HG02884 (cell line): ENCODE measurements at regions not wholly inside any gene's neighbourhood (a gene's known extent, or its start where the extent isn't known, plus 50 kb on each side); places are given as distances from the start of the nearest gene placed in this dataset.

Experiments used
- ATAC-seq: cut with Tn5 transposase; IDR thresholded peaks from one replicate; pipeline ENCODE4 v1.9.1; 2021; ENCODE audit warnings: mild to moderate bottlenecking, moderate library complexity; ENCODE audit not compliant: unreplicated experiment

DNA sequence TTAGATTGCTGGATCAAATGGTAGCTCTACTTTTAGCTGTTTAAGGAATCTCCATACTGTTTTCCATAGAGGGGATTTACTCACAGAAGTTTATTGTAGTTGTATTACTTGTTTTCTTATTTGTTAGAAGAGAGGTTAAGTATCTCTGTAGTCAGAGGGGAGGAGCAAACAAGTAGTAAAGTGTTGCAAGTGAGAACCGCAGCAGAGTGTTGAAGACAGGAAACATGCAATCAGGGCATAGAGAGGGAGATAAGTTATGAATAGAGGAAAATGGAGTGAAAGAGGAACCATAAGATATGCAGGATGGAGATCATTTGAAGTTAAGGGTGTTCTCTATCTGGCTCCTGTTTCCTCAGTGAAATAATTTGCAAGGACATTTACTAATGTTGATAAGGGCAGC is 331.4 kb upstream of the TMEM229A start:
- no peak for ATAC-seq

DNA sequence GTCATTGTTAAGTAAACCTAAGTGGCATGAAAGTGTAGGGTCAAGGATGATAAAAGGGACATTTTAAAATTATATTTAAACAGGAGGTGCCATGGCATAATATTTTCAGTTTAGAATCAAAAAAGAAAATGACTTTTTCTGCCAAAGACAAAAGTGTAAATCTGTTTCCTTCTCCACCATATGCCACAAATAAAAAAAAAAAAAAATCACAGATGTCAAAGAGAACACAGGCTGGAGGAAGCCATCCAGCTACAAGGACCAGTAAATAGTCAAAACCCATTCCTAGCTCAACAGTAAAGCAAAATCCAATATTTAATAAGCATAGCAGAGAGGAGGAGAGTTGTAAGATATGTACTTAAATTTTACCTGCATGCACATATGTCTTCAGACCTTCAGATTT is 321.3 kb upstream of the TMEM229A start:
- ATAC-seq = no peak

- no peak for ATAC-seq
Measured at GRCh38 chr7:124351950-124352349, 319.1 kb upstream of the TMEM229A start.

DNA sequence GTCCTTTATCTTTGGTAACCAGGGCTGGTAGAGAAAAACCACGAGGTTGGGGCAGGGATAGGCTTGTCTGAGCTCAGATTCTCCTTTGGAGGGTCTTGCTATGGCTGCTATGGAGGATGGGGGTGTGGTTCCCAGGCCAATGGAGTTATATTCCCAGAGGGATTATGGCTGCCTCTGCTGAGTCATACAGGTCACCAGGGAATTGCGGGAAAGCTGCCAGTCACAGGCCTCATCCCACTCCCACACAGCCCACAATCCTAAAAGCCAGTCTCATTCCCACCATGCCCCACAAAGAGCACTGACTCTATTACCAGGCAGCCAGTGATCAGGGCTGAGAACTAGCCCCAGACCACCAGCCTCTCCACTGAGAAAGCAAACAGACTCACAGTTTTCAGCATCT is 316.6 kb upstream of the TMEM229A start:
- ATAC-seq = no peak

DNA sequence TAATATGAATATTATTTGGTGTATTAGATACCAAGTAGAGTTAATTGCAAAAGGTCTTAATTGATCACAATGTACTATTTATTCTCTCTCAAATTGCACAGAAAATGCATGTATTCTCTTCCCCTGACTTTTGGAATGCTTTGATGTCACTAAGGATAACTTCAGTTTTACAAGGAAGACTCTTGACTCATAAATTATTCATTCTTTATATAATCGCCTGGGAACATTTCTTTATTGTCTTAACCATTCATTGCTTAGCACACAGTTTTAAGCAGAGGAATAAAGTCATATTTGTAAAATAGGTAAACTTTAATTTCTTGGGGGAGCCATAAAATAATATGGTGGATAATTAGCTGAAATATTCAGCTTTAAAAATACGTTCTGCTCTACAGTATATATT is 306.0 kb upstream of the TMEM229A start:
- no peak for ATAC-seq

- ATAC-seq = no peak
Measured at GRCh38 chr7:124330731-124331407, 298.0 kb upstream of the TMEM229A start.

GRCh38 chr7:124328774-124329173 is 295.9 kb upstream of the TMEM229A start:
- ATAC-seq = no peak

DNA sequence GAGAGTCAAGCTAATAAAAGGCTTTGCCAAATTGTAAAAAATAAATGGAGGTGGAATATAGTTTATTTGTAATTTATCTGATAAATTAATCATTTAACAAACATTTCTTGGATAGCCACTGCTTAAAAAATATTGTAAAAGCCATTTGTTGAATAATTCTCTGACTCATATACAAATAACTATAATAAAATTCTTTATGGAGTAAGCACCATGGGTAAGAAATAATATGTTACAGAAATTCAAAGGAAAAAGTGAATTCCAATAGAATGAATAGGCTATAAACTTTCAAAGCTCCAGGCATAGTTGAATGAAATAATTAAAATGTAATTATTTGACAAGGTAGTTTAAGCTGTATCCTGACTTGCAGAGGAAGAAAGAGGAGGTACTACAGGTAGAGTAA is 291.4 kb upstream of the TMEM229A start:
- no peak for ATAC-seq

DNA sequence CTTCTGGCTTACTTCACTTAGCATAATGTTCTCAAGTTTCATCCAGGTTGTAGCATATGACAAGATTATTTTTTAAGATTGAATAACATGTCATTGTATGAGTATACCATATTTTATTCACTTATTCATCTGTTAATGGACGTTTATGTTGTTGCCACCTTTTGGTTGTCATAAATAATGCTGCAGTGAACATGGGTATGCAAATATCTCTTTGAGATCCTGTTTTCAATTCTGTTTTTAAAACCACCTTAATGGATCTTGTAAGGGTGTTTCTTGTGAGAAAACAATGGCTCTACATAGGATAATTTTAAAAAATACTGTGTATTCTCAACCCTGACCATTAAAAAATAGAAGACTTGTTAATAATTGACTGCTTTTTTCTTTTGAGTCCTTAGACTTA is 290.7 kb upstream of the TMEM229A start:
- ATAC-seq = no peak

DNA sequence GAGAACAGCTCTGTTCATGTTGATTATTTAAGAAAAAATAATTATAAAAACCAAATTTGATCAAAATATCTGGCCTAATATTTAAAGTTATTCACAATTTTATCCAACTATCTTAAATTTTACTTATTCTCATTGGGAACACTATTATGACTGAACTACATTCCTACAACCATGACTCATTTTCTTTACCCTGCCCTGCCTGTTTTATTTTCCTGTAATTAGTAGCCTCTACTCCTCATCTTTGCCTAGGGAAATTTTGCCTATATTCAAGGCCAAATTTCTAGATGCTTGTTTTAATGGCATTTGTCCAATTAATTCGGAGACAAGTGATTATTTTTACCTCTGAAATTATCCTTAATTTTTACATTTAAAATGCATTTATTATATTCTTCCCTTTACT is 289.7 kb upstream of the TMEM229A start:
- ATAC-seq = no peak

GRCh38 chr7:124318721-124319450 is 286.0 kb upstream of the TMEM229A start:
- no peak for ATAC-seq

GRCh38 chr7:124310934-124311390 is 278.1 kb upstream of the TMEM229A start:
- no peak for ATAC-seq

DNA sequence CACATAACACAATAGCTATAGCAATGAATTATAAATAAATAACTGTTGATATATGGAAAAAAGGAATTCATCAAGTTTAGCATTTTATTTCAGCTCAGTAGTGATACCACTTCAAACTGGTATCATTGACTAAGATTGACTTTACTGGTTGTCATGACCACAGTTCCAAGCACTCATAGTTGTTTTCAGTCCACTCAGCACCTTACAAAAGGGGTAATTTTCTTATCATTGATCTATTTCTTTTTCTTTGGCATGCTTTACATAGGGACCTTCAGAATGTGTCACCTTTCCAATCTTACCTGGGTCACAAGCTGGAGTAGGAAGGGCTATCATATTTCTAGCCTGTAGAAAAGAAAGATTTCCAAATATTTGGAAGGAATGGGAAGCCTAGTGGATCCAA is 275.5 kb upstream of the TMEM229A start:
- no peak for ATAC-seq

- no peak for ATAC-seq
Measured at GRCh38 chr7:124295289-124295688, 262.4 kb upstream of the TMEM229A start.

DNA sequence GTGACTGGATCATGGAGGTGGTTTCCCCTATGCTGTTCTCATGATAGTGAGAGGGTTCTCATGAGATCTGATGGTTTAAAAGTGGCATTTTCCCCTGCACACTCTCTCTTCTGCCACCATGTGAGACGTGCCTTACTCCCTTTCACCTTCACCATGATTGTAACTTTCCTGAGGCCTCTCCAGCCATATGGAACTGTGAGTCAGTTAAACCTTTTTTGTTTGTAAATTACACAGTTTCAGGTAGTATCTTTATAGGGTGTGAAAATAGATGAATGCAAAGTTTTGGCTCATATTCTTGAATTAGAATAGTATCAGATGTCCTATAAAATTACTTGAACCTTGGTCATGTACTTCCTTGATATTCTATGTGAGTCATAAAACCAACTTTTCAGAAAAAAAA is 252.1 kb upstream of the TMEM229A start:
- ATAC-seq = no peak

DNA sequence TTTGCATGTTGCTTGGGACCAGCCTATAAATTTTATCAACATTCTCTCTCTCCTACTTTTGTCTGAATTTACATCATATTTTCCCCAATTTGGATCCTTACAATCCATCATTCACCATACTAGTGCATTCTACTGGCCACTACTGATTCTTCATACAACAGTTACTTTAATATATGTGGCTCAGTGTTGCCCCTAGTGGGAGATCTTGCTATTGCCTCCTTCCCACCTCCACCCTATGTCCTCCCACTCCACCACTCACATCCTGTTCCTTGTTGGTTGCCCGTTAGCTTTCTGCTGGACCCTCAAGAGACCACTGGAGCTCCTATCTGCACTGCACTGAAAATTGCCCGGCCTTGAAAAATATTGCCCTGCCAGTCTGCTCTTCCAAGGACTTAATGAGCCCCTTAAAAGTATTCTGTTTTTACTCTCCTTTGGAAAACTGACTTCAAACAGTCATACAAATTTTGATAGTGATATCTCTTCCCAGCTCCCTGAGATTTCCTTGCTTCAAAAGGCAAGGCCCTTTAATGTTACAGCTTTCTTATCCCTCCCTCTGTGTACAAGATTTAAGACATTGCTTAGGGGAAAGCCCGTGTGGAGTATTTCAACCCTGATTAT is 243.2 kb upstream of the TMEM229A start:
- peak; percentile 98 for ATAC-seq

GRCh38 chr7:124275411-124275810 is 242.5 kb upstream of the TMEM229A start:
- no peak for ATAC-seq

DNA sequence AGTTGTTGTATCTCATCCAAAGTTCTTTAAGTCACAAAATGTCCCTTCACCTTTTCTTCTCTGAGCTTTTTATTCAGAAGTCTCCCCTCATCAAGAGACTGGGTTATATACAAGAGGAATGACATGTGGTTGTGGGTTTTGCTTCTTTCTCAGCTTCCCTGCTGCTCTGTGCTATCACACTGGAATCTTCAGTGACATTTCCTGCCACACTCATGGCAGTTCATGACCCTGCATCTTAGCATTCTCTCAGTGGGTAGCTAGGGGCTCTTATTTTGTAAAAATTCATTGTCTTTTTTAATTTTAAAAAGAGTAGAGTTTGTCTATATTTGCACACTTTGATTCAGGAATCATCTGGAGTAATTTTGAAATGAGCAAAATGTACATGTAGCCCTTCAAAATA is 236.9 kb upstream of the TMEM229A start:
- no peak for ATAC-seq

- ATAC-seq = no peak
Measured at GRCh38 chr7:124267154-124267553, 234.3 kb upstream of the TMEM229A start.

GRCh38 chr7:124263232-124263827 is 230.5 kb upstream of the TMEM229A start:
- peak; percentile 96 for ATAC-seq

DNA sequence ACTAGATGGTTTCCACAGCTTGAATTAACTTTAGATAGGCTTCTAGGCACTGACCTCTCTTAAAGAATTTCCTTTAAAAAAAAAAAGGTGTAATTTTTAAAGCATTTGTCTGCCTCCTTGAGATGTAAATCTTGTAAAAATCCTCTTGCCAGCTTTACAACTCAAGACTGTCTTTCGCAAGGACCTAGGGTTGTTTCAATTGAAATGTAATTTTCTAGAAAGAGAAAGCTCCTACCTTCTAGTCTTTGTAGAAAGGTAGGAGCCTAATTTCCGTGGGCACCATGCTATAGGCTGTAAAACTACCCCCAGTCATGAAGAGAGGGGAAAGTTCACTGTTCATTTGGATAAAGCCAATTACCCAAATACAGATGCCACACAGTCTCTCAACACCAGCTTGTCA is 228.8 kb upstream of the TMEM229A start:
- ATAC-seq = no peak
